Suprapubic skin (tissue), 4 donors: ENCODE measurements at regions not wholly inside any gene's neighbourhood (a gene's known extent, or its start where the extent isn't known, plus 50 kb on each side); places are given as distances from the start of the nearest gene placed in this dataset.

ENCODE experiments used
- CTCF ChIP-seq, 2 donors: fragments of 200-600 bp in 1 of 2; fragments of 450-650 bp in 1 of 2; sonication (generic) in 1 of 2; IDR thresholded peaks; one replicate each; pipeline ENCODE4 v1.5.1; 2016 to 2019; ENCODE audit warnings: antibody characterized with exemption in 2 of 2, mild to moderate bottlenecking in 1 of 2, moderate library complexity in 1 of 2
- EP300 ChIP-seq: sonication (generic); formaldehyde crosslinking; IDR thresholded peaks from one replicate; pipeline ENCODE4 v1.6.1; 2017; ENCODE audit warnings: antibody characterized with exemption
- POLR2AphosphoS5 ChIP-seq, 3 donors: sonication (generic); formaldehyde crosslinking; IDR thresholded peaks; one replicate each; pipeline ENCODE4 v1.6.1; 2017; ENCODE audit warnings: antibody characterized with exemption in 3 of 3

DNA sequence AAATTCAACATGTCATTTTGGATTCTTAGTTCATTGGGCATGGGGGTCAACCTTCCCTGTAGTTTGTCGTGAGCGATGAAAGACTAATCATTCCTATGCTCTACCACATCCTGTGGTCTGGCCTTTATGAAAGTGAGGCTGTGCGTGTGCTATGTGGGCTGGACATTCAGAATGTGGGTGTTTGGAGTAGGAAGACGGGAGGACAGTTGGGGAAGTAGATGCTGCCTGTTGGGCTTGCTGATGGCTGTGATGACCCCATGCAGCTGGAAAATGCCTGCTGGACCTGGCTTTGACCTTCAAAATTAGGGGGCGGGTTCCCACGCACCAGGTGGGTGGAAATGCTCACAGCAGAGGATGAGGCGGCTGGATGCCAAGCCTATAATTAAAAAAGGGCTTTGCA, 90.9 kb upstream of the MKI67 start:
- TF ChIP-seq EP300 (no peak), CTCF (IDR thresholded peaks at IDR 0.05) (no peak), POLR2AphosphoS5 (IDR thresholded peaks at IDR 0.05) (no peak)
